Upper lobe of left lung (tissue), 6 donors: ENCODE measurements at regions not wholly inside any gene's neighbourhood (a gene's known extent, or its start where the extent isn't known, plus 50 kb on each side); places are given as distances from the start of the nearest gene placed in this dataset.
A peak's percentile ranks its signal among the peaks of the same experiment; 100 is the strongest.

Experiments
- ATAC-seq, 2 donors: fragments of 200-7000 bp; cut with Tn5 transposase; one replicate each; pipeline ENCODE4 v1.9.1; 2022; ENCODE audit warnings: mild to moderate bottlenecking in 2 of 2, moderate library complexity in 2 of 2; ENCODE audit not compliant: low FRiP score in 2 of 2
- DNase-seq, 2 donors: peaks; one replicate each; pipeline ENCODE4 v3.0.0-alpha.2; 2019 to 2020
- H3K27ac ChIP-seq, 4 donors: fragments of 200-600 bp; sonication (generic); one replicate each; pipeline ENCODE4 v1.5.1; 2016 to 2019
- H3K27me3 ChIP-seq, 4 donors: fragments of 200-600 bp; sonication (generic); one replicate each; pipeline ENCODE4 v1.5.1; 2017 to 2019
- H3K36me3 ChIP-seq, 4 donors: fragments of 200-600 bp; sonication (generic); one replicate each; pipeline ENCODE4 v1.5.1; 2016 to 2019
- H3K4me1 ChIP-seq, 4 donors: fragments of 200-600 bp; sonication (generic); one replicate each; pipeline ENCODE4 v1.5.1; 2018 to 2019
- H3K4me3 ChIP-seq, 4 donors: fragments of 200-600 bp; sonication (generic); one replicate each; pipeline ENCODE4 v1.5.1; 2017 to 2019; ENCODE audit warnings: mild to moderate bottlenecking in 2 of 4, moderate library complexity in 1 of 4
- H3K9me3 ChIP-seq, 4 donors: fragments of 200-600 bp; sonication (generic); one replicate each; pipeline ENCODE4 v1.5.1; 2018 to 2019
- CTCF ChIP-seq, 6 experiments: fragments of 450-650 bp in 4 of 6; fragments of 200-600 bp in 2 of 6; sonication (generic) in 2 of 6; IDR thresholded peaks; one replicate each; pipeline ENCODE4 v1.5.1; 2016 to 2019; ENCODE audit warnings: antibody characterized with exemption in 6 of 6
- EP300 ChIP-seq, 4 donors: sonication (generic); formaldehyde crosslinking; IDR thresholded peaks; one replicate each; pipeline ENCODE4 v1.5.1; 2017; ENCODE audit warnings: antibody characterized with exemption in 4 of 4, control low read depth in 2 of 4
- POLR2A ChIP-seq, 4 donors: fragments of 450-650 bp; IDR thresholded peaks; one replicate each; pipeline ENCODE4 v1.5.1; 2016 to 2017; ENCODE audit warnings: antibody characterized with exemption in 4 of 4, mild to moderate bottlenecking in 2 of 4
- POLR2AphosphoS5 ChIP-seq, 2 donors: sonication (generic); formaldehyde crosslinking; IDR thresholded peaks; one replicate each; pipeline ENCODE4 v1.5.1; 2017; ENCODE audit warnings: antibody characterized with exemption in 2 of 2
- WGBS, 2 donors: methylation state at CpG; one replicate each; pipeline ENCODE4 v1.1.5; 2017 to 2018; 5-methylcytosine and 5-hydroxymethylcytosine counted together
- donor health status: DM: no; HTN: no; CAD: no; lungs with moderate emphysema.
- donor health status: DM: no; HTN: yes; CAD: no; lungs with severe emphysema.

DNA sequence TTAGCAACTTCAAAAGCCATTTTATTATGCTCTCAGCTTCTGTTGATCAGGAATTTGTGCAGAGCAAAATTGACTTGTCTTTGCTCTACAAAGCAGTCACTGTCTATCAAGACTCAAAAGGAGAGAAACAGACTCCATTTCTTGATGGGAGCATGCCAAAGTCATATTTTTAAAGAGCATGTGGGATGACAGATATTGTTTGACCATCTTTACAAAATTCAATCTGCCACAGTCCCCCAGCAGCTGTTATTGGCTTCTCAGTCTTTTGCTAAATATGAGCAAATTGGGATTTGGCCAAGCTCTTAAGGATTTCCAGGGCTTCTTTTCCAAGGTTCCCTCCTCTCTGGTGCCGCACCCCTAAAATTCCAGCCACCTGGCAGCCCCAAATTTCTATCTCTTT, 67.9 kb downstream of the TEX51 start:
- H3K27ac ChIP-seq: no peak overlapping the region
- no peak for TF ChIP-seq CTCF (IDR thresholded peaks at IDR 0.05)
- no peak for TF ChIP-seq POLR2A (IDR thresholded peaks at IDR 0.05)
- no peak for TF ChIP-seq EP300 (IDR thresholded peaks at IDR 0.05)
- no peak for TF ChIP-seq POLR2AphosphoS5 (IDR thresholded peaks at IDR 0.05)
- WGBS, 2 donors: 96 to 97% methylated on average over 1 of the region's 1 CpG
- no peak overlapping the region for H3K4me3 ChIP-seq
- H3K4me1 ChIP-seq: peaks cover 0 to 8% (median 0%) of the 10 kb centered on the region in 4 donors
- H3K36me3 ChIP-seq: no peaks in the 10 kb centered on the region
- no peaks in the 10 kb centered on the region for H3K27me3 ChIP-seq
- H3K9me3 ChIP-seq: no peaks in the 10 kb centered on the region
- no peak for ATAC-seq
- no peak for DNase-seq

GRCh38 chr2:126970583-126970982, 71.9 kb downstream of the TEX51 start:
- WGBS, 2 donors: 51 to 89% methylated on average over 2 to 3 of the region's 3 CpGs
- Histone ChIP-seq H3K9me3 (no peaks in the 10 kb centered on the region), H3K4me1 (peaks cover 7 to 25% (median 9%) of the 10 kb centered on the region in 4 donors), H3K27me3 (no peaks in the 10 kb centered on the region), H3K36me3 (no peaks in the 10 kb centered on the region), H3K4me3 (no peak overlapping the region), H3K27ac (no peak overlapping the region)
- ATAC-seq (no peak), DNase-seq (no peak)
- no peak for TF ChIP-seq POLR2AphosphoS5 (IDR thresholded peaks at IDR 0.05)
- no peak for TF ChIP-seq POLR2A (IDR thresholded peaks at IDR 0.05)
- no peak for TF ChIP-seq EP300 (IDR thresholded peaks at IDR 0.05)
- TF ChIP-seq CTCF (IDR thresholded peaks at IDR 0.05): no peak

DNA sequence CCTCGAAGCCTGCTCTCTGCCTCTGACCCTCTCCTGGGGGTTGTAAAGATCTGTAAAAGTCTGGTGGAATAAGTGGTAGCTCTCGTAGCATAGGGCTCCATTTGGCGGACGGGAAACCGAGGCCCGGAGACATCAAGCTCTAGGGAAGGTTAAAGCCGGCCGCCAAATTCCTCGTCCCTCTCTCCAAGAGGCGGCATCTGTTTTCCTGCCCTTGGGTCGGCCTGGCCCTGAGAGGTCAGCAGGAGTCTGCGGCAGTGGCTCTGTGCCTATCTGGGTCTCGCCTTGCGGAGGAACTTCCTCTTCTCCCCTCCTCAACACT, 72.4 kb downstream of the TEX51 start:
- ATAC-seq (no peak), DNase-seq (no peak)
- Histone ChIP-seq H3K4me3 (peak overlapping the region in 1 of 4 donors; percentile 35), H3K27ac (no peak overlapping the region), H3K4me1 (peaks cover 7 to 25% (median 9%) of the 10 kb centered on the region in 4 donors), H3K36me3 (no peaks in the 10 kb centered on the region), H3K9me3 (no peaks in the 10 kb centered on the region), H3K27me3 (no peaks in the 10 kb centered on the region)
- 80 to 83% methylated on average over 14 of the region's 14 CpGs for WGBS, 2 donors
- TF ChIP-seq EP300 (IDR thresholded peaks at IDR 0.05) (no peak), POLR2AphosphoS5 (IDR thresholded peaks at IDR 0.05) (no peak), CTCF (IDR thresholded peaks at IDR 0.05) (no peak), POLR2A (IDR thresholded peaks at IDR 0.05) (no peak)

DNA sequence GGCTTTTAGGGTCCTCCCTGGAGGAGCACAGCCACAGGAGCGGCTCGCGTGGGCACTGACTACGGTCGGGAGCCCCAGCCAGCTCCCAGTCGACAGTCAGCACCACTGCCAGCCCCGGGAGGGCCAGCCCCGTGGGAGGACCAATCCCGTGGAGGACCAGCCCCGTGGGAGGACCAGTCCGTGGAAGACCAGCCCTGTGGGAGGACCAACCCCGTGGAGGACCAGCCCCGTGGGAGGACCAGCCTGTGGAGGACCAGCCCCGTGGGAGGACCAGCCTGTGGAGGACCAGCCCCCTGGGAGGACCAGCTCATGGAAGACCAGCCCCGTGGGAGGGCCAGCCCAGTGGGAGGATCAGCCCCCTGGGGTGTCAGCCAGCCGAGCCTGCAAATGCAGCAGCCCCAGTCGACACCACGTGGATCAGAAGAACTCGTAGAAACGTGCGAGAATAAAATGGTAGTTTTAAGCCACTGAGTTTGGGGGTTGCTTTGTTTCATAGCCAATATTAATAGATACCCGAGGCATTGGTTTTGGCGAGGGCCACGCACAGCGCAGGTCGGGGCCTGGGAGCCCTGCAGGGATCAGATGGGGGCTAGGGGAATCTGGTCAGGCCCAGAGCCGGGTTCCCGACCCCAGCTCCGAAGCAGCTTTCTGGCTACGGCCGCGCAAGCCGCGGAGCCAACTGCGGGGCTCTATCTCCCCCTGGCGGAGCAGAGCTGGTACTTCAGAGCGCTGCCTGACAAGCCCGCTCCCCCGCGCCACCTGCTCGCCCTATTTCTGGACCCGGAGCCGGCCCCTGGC, 73.0 kb downstream of the TEX51 start:
- H3K4me3 ChIP-seq: peak overlapping the region; percentile 11 to 45 (median 38)
- ATAC-seq: peak; percentile 88 to 93
- H3K27me3 ChIP-seq: no peaks in the 10 kb centered on the region
- H3K27ac ChIP-seq: no peak overlapping the region
- peaks cover 7 to 25% (median 9%) of the 10 kb centered on the region in 4 donors for H3K4me1 ChIP-seq
- DNase-seq: peak; percentile 71 to 92
- TF ChIP-seq CTCF (IDR thresholded peaks at IDR 0.05): peak; percentile 89 to 96 (median 94)
- TF ChIP-seq EP300 (IDR thresholded peaks at IDR 0.05): no peak
- H3K9me3 ChIP-seq: no peaks in the 10 kb centered on the region
- 13 to 38% methylated on average over 16 to 34 of the region's 43 CpGs for WGBS, 2 donors
- H3K36me3 ChIP-seq: no peaks in the 10 kb centered on the region

- Histone ChIP-seq H3K27ac (no peak overlapping the region), H3K36me3 (no peaks in the 10 kb centered on the region), H3K9me3 (no peaks in the 10 kb centered on the region), H3K4me1 (peaks cover 7 to 25% (median 9%) of the 10 kb centered on the region in 4 donors), H3K4me3 (peak overlapping the region in 3 of 4 donors; percentile 35 to 45 (median 41)), H3K27me3 (no peaks in the 10 kb centered on the region)
- ATAC-seq (no peak), DNase-seq (no peak)
- TF ChIP-seq EP300 (IDR thresholded peaks at IDR 0.05) (no peak), CTCF (IDR thresholded peaks at IDR 0.05) (peak in 1 of 6 experiments; percentile 9), POLR2AphosphoS5 (IDR thresholded peaks at IDR 0.05) (no peak), POLR2A (IDR thresholded peaks at IDR 0.05) (no peak)
- 24 to 65% methylated on average over 4 to 10 of the region's 10 CpGs for WGBS, 2 donors
These were observed 73.6 kb downstream of the TEX51 start for GRCh38 chr2:126972279-126972626.
